NOMO-1 treated with dmso at 0.1 percent for 144 hours (cell line): ENCODE measurements at regions not wholly inside any gene's neighbourhood (a gene's known extent, or its start where the extent isn't known, plus 50 kb on each side); places are given as distances from the start of the nearest gene placed in this dataset.
"Not testable (repeated sequence)": the region's sequence is repeated elsewhere in the genome, so short reads cannot be mapped to it uniquely, and the experiment has no call there.

Experiments
- DNase-seq: peaks from one replicate; lab custom pipeline; 2025; ENCODE audit not compliant: unreplicated experiment; lab: John Stamatoyannopoulos, UW

DNA sequence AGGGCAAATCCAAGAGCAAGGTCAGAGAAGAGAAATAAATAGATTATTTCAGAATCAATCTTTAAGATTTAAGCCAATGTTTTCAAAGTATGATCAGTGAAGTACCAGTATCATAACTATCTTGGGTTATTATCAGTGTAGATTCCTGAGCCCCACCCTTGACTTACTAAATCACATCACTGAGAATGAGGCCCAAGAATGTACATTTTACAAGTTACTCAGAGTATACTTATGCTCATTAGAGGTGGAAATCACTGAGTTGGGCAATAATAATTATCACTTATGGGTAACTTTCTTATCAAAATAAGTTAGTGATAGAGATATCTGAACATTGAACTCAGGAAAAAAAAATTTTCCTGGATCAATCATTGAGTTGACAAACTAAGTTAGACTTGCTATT lies 121.6 kb upstream of the NOCT start:
- no peak for DNase-seq

DNA sequence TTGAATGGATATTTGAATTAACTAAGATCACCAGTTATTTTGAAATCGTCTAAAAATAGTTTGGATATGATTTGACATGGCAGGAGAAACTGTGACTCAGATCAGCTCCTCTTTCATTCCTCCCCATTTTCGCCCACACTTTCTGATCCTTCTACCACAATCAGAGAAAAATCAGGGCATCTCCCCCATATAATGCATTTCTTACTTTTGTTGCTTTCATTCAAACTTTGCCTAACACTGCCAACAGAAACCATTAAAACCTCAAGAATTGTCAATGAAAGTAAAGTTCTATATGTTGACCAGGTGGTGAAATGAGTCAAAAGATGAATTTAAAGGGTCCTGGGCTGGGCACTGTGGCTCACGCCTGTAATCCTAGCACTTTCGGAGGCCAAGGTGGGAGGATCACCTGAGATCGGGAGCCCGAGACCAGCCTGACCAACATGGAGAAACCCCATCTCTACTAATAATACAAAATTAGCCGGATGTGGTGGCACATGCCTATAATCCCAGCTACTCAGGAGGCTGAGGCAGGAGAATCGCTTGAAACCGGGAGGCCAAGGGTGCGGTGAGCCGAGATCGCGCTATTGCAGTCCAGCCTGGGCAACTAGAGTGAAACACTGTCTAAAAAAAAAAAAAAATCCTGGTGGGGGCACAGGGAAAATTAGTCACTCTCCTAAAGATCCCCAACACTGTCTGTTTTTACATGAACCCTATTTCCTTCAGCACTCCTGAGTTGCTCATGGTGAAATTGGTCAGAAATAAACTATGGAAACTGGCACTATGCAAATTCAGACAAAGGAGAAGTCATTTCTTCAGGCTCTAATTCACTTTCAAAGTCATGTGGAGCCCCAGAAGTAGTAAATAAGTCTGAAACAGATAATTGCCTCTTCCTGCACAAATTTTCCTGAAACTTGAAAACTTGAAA lies 122.8 kb upstream of the NOCT start:
- DNase-seq: no peak

DNA sequence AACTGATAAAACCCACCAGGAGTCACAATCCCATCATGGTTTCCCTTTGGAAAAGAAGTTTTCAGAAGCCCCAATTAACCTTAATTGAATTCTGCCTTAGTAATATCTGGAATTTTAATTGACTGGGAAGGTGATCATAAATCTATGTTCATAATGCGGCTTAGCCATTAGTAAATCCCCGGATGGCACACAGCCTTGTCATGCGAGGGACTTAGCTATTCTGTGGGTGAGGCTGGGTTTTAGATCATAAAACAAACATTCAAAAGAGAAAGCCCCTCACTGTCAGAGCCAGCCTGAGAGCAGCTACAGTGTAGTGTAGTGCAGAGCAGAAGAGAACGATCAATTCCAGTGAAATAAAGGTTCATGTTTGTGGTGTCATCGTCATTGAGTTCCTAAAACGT lies 124.0 kb upstream of the NOCT start:
- DNase-seq: no peak

DNA sequence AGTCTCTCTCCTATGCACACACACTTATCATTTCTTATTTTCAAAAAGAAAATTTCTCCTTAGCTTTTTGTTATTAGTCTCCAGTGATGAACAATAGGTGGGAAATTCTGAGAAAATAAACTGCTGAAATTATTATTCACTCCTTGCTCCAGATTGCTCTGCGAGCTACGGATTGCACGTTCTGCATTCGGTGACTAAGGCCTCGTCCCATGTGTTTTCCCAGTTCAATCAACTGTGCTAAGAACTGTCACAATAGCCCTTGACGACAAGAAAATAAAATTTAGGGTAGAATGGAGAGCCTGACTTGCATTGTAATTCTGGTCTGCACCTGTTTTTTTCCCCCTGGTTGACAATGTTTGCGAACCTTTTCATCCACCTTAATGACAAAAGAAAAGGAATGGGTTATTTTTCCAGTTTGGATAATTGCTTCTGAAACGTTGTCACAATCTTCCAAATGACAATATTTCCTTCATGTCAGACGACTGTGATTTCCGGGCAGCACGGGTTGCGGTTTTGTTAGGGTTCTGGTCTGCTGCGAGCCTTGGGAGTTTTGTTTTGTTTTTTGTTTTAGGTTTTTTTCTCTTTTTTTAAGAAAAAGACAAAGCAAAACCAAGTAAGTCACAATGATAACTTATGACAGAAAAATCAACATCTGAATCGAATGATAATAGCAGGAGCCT lies 124.5 kb upstream of the NOCT start:
- DNase-seq: no peak

DNA sequence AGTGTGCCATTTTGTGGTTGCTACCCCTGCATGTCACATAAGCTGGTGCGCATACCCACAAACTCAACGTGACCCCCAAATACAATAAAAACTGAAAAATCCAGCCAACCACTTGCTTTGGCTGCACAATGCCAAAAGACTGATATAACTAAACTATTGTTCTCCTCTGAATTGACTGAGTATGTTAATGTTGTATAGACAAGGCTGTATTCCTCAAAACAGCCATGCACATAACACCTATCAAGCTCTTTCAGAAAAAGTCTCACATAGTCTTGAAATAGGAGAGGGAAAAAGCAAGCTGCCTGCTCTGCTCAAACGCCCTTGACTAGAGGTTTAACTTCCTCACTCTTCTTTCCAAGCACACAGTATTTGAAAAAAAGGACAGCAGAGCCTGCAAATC lies 126.4 kb upstream of the NOCT start:
- no peak for DNase-seq

DNA sequence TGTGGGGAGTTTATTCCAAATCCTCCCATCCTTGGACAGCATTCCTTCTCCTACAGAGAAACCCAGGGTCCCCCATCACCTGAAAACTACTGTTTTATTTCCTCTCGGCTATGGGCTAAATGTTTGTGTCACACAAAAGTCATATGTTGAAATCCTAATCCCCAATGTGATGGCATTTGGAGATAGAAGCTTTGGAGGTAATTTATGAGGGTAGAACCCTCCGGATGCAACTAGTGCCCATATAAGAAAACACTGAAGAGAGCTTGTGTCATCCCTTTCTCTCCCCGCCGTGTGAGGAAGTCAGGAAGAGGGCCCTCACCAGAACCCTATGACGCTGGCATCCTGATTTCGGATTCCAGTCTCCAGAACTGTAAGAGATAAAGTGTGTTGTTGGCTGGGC lies 127.8 kb upstream of the NOCT start:
- DNase-seq: no peak

DNA sequence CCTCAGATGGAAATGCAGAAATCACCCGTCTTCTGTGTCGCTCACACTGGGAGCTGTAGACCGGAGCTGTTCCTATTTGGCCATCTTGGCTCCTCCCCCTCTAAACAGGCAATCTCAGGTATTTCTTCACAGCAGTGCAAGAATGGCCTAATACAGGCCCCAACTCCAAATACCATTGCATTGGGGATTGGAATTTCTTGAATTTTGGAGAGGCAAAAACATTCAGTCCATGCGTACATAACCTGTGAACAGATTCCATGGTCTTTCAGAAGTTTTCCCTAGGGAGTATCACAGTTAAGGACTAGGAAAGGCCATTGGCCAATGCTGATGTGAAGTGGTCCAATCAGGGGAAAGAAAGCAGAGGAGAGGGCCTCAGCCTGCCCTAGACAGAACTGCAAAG lies 128.2 kb upstream of the NOCT start:
- no peak for DNase-seq

DNA sequence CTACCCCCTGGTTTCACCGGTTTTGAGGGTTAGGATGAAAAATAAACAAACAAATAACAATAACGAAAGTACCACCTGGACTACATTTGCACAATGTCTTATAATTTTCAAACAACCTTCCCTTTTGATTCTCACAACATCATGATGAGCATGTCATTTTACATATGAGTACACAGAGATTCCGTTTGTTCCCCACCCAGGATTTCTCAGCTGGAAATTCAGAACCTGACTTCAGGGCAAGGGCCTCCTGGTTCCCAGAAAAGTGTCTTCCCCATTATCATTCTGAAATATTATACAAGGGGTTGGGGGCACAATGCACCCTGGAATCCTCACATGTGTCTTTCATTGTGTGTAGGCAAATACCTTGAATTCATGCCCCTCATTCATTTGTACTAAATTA lies 135.8 kb upstream of the NOCT start:
- DNase-seq: no peak

DNA sequence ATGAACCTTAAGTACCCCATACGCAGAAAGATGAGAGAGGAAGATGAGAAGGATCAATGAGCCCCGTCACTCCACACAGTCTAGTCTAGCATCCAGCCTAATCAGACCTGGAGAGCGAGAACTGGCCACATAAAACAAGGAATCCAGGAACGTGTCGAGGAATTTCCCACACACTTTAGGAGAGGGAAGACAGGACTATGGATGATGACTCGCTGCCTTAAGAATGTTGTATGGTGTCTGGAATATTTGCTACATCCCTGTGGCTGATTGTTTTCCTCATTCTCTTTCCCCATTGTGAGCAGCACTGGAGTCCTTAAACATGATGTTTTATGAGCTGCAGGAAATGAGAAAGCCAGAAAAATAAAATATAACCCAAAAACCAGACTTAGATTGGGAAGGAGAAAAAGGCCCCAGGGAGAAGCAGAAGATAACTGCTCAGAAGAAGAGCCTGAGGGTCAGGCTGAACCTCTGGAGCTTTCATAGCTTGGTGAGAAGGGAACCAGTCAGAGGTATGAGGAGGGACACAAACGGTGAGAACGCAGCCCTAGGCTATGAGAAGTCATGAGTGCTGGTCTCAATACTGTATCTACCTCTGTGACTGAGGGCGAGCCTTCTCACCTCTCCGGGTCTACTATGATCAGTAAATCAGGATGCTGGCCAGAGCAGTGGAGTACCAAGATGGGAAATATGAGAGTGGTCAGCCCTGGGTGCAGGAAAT lies 139.5 kb upstream of the NOCT start:
- no peak for DNase-seq

DNA sequence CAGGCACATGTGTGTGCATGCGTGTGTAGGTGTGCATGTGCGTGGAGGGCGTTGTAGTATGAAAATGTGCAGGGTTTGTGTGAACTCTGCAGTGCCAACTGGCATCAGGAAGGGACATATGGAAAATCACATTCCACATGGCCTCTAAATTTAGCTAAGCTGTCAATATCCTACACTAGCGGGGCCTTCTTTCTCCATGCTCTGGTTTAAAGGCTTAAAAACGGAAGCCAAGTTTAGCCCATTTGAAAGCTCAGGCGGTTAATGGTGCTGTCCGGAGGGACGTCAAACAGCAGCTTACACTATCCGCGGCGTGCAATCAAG lies 144.1 kb upstream of the NOCT start:
- no peak for DNase-seq

DNA sequence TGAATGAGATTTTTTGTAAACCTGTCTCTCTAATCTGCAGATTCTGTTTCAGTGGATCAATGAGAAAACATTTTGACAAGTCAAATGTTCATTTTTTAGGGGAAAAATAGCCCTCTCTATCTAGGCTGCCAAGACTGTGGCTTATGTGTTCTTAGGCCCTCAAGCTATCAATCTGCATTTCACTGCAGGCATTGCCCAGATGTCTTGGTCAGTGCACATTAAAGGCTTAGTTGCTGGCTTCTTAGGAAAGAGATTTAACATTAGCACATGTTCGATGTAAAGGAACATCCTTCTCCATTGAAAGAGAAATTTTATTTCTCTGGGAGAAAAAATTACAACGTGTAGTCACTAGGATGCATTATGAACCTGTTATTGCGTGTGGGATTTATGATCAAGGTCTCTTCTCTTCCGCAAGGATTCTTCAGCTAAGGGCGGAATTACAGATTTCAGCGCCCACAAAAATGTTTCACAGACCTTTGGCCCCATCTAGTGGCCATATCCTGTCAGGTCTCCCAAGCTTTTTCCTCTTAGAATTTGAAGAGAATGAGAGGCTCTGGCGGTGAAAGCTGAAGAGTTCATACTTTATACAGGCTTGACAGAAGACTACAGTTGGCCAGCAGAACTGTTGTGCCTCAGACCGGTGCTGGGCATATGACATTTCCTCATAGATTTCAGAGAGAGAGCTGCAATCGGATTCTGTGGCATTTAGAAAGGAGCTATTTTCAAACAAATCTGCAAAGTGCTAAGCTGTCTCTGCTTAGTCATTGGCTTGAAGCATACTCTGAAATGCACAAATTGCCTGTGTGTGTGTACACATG lies 144.6 kb upstream of the NOCT start:
- peak; percentile 37 for DNase-seq

DNA sequence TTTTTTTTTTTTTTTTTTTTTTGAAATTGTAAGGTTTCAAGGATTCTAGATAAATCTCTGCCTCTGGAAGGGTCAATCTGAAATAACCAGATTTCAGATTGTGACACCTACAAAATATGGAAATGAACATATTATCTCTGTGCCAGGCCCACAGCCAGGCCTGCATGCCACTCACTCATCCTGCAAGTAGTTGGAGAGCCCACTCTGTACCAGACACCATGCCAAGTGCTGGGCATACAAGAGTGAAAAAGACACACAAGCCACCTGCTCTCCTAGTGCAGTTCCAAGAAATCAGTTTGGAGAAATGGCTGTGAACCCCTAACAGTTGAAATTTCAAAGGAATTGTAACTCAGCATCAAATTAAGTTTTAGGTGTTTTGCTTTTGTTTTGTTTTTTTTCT lies 145.9 kb upstream of the NOCT start:
- DNase-seq: no peak

DNA sequence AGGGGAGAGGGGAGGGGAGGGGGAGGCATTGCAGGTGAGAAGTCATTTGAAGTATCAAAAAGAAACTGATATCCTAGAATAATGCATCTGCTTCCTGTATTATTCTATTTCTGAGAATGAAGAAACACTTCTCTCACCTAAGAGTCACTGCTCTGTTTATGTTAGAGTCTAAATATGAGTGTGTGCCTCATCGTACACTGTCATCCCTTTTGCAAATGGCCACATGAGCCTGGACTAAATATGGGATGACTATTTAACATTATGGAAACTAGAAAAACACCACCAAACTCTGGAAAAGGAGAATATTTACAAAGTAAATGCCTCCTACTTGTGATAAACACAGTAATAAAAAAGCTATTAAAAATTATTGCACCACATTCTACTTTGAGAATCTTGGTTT lies 146.4 kb upstream of the NOCT start:
- no peak for DNase-seq

DNA sequence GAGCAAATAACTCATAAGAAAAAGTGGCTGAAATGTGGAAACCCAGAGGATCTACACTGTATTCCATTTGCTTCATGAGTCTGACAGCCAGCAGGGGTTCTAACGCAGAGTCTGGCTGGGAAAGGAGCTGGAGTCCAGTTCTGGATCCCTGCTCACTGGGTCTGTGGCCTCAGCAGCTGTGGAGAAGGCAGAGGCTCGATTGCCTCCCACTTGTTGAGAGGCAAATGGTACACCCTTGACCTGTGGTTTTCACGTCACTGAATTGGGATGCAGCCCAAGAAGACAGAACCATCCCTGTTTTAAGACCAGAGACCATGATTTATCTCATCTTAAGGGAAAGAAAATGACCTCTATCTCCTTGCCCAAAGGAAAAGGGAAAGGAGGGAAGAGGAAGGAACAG lies 147.0 kb upstream of the NOCT start:
- DNase-seq: no peak

DNA sequence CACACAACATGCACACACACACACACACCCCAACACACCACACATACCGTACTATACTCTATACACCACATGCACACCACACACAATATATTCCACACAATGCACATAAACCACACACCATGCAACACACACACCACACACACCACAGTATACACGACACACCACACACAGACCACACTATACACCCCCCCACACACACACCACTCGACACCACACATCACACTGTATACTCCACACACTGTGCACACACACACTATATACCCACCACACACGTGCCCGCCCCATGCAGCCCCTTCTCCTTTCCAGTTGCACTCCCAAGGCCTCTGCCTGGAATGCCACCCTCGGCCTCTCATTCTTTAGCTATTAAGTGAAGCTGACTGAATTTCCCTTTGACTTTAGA lies 148.2 kb upstream of the NOCT start:
- no peak for DNase-seq

DNA sequence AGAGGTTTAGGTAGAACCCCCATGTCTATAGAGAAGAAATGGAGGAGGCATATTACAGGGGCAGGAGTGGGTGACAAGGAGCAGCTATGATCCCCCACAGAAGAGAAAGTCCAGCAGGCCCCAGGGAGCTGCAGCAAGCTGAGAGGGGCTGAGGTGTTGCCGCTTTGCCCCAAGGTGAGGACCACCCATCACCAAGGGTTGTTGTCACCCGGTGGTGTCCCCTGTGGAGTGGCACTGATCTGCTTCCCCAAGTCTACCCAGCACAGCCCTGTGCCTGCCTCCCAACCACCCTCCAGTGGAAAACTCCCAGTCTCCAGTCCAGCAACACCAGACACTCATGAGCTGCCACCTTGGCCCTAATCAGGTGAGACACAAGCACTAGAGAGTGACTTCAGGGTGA lies 149.3 kb upstream of the NOCT start:
- DNase-seq: no peak

DNA sequence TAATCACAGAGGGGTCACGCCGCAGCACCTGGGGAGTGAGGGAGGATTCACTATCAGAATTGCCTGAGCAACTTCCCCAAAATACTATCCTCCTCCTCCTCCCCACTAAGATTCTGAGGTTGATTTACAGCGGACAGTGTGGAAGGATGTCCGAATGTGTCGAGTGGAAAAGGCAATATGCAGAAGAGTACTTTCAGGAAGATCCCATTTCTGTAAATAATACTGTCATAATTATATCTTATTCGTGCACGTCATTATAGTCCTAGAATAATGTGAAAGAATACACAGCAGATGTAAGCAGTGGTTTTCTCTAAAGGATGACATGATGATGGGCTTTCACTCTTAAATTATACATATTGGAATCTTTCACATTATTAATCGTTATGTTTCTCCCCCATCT lies 149.8 kb upstream of the NOCT start:
- DNase-seq: no peak

DNA sequence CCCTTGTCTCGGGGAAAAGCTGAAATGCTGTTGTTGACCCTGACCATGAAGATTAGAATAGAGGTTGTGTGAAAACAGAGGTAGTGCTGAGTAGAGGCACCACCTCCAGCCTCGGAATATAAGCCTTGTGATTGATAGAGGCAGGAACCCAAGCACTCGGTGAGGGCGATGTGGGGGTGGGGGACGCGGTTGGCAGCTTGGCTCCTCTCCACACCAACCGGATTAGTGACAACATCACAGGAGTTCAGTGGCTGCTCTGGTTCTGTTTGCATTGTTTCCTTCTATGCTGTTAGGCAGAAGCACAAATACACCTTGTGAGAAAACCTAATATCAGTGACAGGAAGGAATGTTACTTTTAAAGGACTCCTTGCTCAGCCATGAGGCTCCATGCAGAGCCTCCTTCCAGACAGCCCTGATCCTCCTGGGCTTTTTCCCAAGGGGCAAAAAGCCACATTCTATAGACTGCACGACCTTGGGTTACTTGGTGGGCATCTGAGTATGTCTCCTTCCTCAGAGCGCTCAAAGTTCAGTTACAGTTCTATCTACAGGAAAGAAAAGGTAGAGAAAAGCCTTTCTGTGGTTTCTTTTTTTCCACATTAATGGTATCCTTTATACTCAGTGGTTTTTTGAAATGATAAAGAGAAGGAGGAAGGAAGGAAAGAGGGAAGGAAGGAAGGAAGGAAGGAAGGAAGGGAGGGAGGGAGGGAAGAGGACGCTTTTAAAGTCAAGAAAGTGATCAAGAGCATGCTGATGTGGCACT lies 150.4 kb upstream of the NOCT start:
- DNase-seq: no peak

DNA sequence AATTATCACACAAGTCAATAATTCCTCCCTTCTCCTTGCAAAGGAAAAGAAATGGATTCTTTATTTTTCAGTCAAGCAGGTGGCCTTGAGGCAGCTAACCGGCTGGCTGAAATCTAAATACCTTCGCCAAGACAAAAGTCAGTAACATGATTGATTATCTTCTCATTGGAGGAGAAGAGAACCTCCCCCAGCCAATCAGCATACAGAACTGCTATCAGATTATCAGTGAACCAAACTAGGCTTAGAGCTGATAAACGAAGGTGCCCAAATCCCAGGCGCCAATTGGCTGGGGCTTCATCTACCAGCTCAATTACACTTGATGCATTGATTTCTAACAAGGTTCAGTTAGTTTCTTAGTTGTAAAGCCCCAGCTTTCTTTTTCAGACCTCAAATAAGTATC lies 152.4 kb upstream of the NOCT start:
- no peak for DNase-seq

DNA sequence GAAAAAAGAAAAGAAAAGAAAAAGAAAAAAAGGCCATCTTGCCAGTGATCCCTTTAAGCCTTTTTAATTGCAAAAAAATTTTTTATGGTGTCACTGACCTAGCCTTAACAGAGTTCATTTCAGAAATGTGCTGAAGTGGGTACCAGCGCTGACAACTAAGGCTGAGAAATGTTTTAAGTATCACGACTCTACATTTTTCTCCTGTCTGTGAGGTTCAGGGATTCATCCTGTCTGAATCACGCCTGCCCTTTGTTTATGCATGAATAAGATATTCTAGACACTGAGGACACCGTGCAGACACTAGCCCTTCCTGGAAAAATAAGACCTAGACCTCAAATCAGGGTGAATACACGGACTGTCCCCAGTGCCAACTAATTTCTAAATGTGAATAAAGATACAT lies 154.4 kb upstream of the NOCT start:
- DNase-seq: no peak

DNA sequence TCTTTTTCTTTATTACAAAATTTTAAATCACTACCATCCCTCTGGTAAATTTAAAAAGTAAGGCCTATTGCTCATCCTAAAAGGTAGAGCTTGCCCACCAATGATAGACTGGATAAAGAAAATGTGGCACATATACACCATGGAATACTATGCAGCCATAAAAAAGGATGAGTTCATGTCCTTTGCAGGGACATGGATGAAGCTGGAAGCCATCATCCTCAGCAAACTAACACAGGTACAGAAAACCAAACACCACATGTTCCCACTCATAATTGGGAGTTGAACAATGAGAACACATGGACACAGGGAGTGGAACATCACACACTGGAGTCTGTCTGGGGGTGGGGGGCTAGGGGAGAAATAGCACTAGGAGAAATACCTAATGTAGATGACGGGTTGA lies 155.2 kb upstream of the NOCT start:
- not testable (repeated sequence) for DNase-seq
